GM23248 (cell line): ENCODE measurements at regions not wholly inside any gene's neighbourhood (a gene's known extent, or its start where the extent isn't known, plus 50 kb on each side); places are given as distances from the start of the nearest gene placed in this dataset.
"Not testable (repeated sequence)": the region's sequence is repeated elsewhere in the genome, so short reads cannot be mapped to it uniquely, and the experiment has no call there.

ENCODE experiments used
- EZH2 ChIP-seq: fragments of 200-600 bp; sonication (generic); IDR thresholded peaks from 2 replicates; pipeline ENCODE4 v1.6.1; 2018; ENCODE audit warnings: antibody characterized with exemption, mild to moderate bottlenecking; ENCODE audit not compliant: insufficient read depth, poor library complexity, severe bottlenecking
- EZH2phosphoT487 ChIP-seq: fragments of 200-600 bp; sonication (generic); IDR thresholded peaks from 2 replicates; pipeline ENCODE4 v1.6.1; 2018; ENCODE audit warnings: antibody characterized with exemption, moderate library complexity, mild to moderate bottlenecking, low read depth; ENCODE audit not compliant: insufficient read depth

DNA sequence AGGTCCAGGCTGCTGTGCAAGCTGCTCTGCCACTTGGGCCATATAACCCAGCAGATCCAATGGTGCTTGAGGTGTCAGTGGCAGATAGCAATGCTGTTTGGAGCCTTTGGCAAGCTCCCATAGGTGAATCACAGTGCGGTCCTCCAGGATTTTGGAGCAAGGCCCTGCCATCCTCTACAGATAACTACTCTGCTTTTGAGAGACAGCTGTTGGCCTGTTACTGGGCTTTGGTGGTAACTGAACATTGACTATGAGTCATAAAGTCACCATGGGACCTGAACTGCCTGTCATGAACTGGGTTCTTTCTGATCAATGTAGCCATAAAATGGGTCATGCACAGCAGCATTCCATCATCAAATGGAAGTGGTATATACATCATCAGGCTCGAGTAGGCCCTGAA lies 92.0 kb upstream of the IGLL5 start:
- not testable (repeated sequence) for TF ChIP-seq EZH2, EZH2phosphoT487
